ENCODE measurements at regions not wholly inside any gene's neighbourhood (a gene's known extent, or its start where the extent isn't known, plus 50 kb on each side); places are given as distances from the start of the nearest gene placed in this dataset.
"Not testable (repeated sequence)": the region's sequence is repeated elsewhere in the genome, so short reads cannot be mapped to it uniquely, and the experiment has no call there.

GRCh38 chr2:61675204-61675603 is 137.0 kb upstream of the XPO1 start:
- no peak overlapping the region for H3K27ac Mint-ChIP-seq
- peaks cover 7 to 25% (median 19%) of the 10 kb centered on the region in 3 donors for H3K9me3 Mint-ChIP-seq
- no peak overlapping the region for H3K4me3 Mint-ChIP-seq
- H3K4me1 Mint-ChIP-seq = peaks cover 11 to 17% (median 11%) of the 10 kb centered on the region in 3 donors
- H3K36me3 Mint-ChIP-seq = peaks cover 7% of the 10 kb centered on the region
- H3K27me3 Mint-ChIP-seq = no peaks in the 10 kb centered on the region

GRCh38 chr2:61671561-61672315 is 133.6 kb upstream of the XPO1 start:
- H3K36me3 Mint-ChIP-seq = peaks cover 7% of the 10 kb centered on the region
- peaks cover 1% of the 10 kb centered on the region for H3K27me3 Mint-ChIP-seq
- H3K9me3 Mint-ChIP-seq = peaks cover 7 to 25% (median 16%) of the 10 kb centered on the region in 3 donors
- no peak overlapping the region for H3K27ac Mint-ChIP-seq
- peak overlapping the region in 1 of 4 donors; percentile 74 for H3K4me3 Mint-ChIP-seq
- peaks cover 11 to 17% (median 11%) of the 10 kb centered on the region in 3 donors for H3K4me1 Mint-ChIP-seq

DNA sequence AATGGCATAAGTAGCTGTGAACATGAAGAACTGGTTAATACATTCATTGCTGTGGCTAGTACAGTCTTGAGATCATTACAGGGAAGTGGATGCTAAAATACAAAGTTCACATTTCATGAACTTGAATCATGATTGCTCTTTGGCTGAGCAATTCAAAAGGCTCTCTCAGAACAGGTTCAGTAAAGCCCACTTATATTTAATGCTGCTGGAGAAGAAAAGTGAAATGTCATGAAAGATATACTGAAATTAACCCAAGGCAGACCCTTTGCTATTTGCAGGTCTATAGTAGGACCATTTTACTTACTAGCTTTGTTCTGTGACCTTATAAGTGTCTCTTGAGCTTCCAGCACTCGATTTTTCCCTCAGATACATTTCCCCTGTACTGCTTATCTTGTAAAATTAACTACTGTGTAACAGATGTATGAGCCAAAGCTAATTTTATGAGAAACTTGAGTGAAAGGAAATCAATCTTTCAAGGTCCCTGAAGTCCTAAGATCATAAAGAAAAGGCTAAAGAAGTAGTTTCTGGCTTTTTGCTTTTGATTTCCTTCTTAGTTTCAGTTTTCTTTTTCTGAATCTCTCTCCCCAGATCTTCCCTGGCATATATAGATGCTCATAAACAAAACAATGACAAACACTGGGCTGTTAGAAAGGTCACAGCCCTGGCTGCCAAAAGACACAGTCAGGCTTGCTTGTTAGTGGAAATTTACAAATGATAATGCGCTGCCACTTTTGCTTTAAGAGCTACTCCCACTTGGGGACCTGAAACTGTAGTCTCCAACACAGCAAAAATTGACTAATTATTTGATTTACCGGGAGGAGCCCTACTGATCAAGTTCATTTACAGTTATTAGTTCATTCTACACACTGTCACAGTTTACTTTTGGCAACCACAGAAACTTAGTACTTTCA is 132.7 kb upstream of the XPO1 start:
- H3K9me3 Mint-ChIP-seq = peaks cover 6 to 19% (median 13%) of the 10 kb centered on the region in 3 donors
- peak overlapping the region in 3 of 4 donors; percentile 69 to 90 (median 74) for H3K4me3 Mint-ChIP-seq
- H3K4me1 Mint-ChIP-seq = peaks cover 11 to 17% (median 11%) of the 10 kb centered on the region in 3 donors
- peaks cover 1% of the 10 kb centered on the region for H3K27me3 Mint-ChIP-seq
- peaks cover 5% of the 10 kb centered on the region for H3K36me3 Mint-ChIP-seq
- H3K27ac Mint-ChIP-seq = peak overlapping the region in 2 of 3 donors; percentile 70 to 80

DNA sequence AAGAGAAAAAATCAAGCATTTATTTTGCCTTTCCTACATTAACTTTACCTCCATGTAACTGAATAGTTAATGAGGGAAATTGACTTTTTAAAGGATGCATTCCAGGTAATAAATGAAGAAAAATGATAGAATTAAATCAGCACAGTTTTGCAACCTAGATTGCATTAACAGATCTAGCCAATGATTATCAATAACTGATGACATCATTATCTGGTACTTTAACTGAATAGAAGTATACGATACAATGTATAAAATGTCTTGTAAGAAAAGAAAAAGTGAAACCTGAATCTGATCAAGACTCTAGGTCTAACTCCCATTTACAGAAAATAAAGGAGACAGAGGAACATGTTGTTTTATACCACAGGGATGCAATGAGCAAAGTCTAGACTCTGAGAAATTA is 126.0 kb upstream of the XPO1 start:
- Mint-ChIP-seq H3K4me3 (no peak overlapping the region), H3K27ac (no peak overlapping the region), H3K9me3 (no peaks in the 10 kb centered on the region), H3K36me3 (no peaks in the 10 kb centered on the region), H3K27me3 (peaks cover 1% of the 10 kb centered on the region), H3K4me1 (peaks cover 0 to 4% (median 0%) of the 10 kb centered on the region in 3 donors)

- Mint-ChIP-seq H3K27me3 (peaks cover 1% of the 10 kb centered on the region), H3K4me1 (peaks cover 0 to 4% (median 0%) of the 10 kb centered on the region in 3 donors), H3K27ac (no peak overlapping the region), H3K36me3 (no peaks in the 10 kb centered on the region), H3K9me3 (no peaks in the 10 kb centered on the region), H3K4me3 (peak overlapping the region in 1 of 4 donors; percentile 42)
These were observed 124.8 kb upstream of the XPO1 start for GRCh38 chr2:61662990-61663389.

DNA sequence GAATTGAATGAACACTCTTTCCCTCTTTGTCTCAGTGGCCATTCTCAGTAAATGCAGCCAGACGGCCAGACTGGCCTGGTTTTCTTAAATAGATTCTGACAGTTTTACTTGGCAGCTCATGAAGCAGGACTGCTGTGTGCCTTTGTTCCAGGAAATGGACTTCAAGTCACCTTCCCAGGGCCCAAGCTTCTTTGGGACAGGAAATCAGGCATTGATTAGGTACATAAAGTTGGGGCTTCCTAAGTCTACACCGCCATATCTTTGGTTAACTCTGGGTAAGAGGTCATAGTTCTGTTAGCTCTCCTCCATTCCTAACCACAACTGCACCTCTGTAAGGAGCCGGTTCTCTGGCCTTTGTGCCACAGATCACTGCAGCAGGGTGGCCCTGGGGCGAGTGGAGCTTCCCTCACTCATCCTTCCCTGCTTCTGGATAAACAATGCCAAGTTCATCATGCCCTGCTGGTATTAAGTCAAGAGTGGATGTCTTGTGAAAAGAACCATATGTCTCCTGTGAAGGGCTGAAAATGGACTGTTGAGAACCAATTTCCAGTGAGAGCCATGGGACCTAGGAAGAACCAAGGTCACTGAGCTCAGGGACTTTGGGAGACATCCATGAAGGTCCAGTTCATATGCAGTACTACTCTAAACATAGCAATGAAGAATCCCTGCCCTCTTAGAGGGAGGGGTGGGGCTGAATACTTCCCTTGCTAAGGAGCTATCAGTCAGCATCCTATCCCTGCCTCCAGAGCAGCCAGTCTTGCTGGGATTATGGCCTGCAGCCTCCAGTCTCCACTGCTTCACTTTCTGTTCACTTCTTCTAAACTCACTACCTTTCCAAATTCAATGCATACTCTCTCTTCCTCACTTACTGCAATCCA is 122.6 kb upstream of the XPO1 start:
- H3K27ac Mint-ChIP-seq = no peak overlapping the region
- H3K4me1 Mint-ChIP-seq = peaks cover 0 to 4% (median 0%) of the 10 kb centered on the region in 3 donors
- no peaks in the 10 kb centered on the region for H3K9me3 Mint-ChIP-seq
- H3K27me3 Mint-ChIP-seq = no peaks in the 10 kb centered on the region
- no peak overlapping the region for H3K4me3 Mint-ChIP-seq
- H3K36me3 Mint-ChIP-seq = no peaks in the 10 kb centered on the region

- H3K27me3 Mint-ChIP-seq = no peaks in the 10 kb centered on the region
- H3K4me1 Mint-ChIP-seq = peaks cover 0 to 4% (median 0%) of the 10 kb centered on the region in 3 donors
- H3K36me3 Mint-ChIP-seq = peaks cover 2% of the 10 kb centered on the region
- no peak overlapping the region for H3K27ac Mint-ChIP-seq
- no peak overlapping the region for H3K4me3 Mint-ChIP-seq
- no peaks in the 10 kb centered on the region for H3K9me3 Mint-ChIP-seq
These were observed 121.0 kb upstream of the XPO1 start for GRCh38 chr2:61658841-61659780.

DNA sequence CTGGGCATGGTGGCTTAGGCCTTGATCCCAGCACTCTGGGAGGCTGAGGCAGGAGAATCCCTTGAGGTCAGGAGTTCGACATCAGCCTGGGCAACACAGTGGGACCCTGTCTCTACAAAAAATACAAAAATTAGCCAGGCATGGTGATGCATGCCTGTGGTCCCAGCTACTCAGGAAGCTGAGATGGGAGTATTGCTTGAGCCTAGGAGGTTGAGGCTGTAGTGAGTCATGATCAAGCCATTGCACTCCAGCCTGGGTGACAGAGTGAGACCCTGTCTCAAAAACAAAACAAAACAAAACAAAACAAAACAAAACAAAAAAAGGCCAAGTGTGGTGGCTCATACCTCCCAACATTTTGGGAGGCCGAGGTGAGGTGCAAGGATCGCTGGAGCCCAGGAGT is 111.8 kb upstream of the XPO1 start:
- not testable (repeated sequence) for H3K27me3 Mint-ChIP-seq, H3K27ac Mint-ChIP-seq, H3K9me3 Mint-ChIP-seq, H3K4me1 Mint-ChIP-seq, H3K36me3 Mint-ChIP-seq
- peak overlapping the region in 1 of 4 donors; percentile 60 for H3K4me3 Mint-ChIP-seq

- Mint-ChIP-seq H3K9me3 (peaks cover 0 to 4% (median 1%) of the 10 kb centered on the region in 3 donors), H3K4me3 (no peak overlapping the region), H3K27ac (no peak overlapping the region), H3K36me3 (peaks cover under 1% of the 10 kb centered on the region), H3K27me3 (no peaks in the 10 kb centered on the region), H3K4me1 (no peaks in the 10 kb centered on the region)
These were observed 110.9 kb upstream of the XPO1 start for GRCh38 chr2:61649021-61649420.

DNA sequence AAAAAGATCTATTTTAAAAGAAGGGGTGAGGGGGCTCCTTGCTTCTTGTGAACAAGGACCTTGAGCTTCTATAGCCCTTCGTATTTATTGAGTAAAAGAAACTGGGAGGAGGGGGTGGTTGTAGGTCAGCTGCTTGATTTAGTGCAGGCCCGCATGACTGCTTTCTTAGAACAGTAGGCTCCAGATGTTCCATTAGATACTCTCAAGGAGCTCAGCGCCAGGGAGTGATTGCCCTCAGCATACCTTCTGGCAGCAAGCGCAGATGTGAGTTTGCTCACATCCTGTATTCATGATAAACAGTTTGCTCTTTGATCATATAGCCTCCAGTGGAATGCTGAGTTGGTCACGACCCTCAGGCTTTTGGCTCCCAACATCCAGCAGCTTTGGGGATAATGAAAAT is 108.9 kb upstream of the XPO1 start:
- peaks cover 0 to 4% (median 1%) of the 10 kb centered on the region in 3 donors for H3K9me3 Mint-ChIP-seq
- H3K27ac Mint-ChIP-seq = no peak overlapping the region
- no peaks in the 10 kb centered on the region for H3K36me3 Mint-ChIP-seq
- H3K4me3 Mint-ChIP-seq = no peak overlapping the region
- H3K27me3 Mint-ChIP-seq = no peaks in the 10 kb centered on the region
- no peaks in the 10 kb centered on the region for H3K4me1 Mint-ChIP-seq

DNA sequence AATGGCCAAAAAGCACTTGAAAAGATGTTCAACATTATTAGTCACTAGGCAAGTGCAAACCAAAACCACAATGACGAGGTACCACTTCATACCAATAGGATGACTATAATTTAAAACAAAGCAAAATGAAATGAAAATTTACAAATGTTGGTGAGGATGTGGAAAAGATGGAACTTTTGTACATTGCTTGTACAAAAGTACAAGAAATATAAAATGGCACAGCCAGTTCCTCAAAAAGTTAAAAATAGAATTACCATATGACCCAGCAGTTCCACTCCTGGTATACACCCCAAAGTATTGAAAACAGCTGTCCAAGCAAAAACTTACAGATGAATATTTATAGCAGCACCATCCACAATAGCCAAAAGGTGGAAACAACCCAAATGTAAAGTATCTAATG is 107.8 kb upstream of the XPO1 start:
- Mint-ChIP-seq H3K27me3 (no peaks in the 10 kb centered on the region), H3K4me1 (peaks cover 0 to 1% (median 0%) of the 10 kb centered on the region in 3 donors), H3K27ac (peak overlapping the region in 1 of 3 donors; percentile 33), H3K4me3 (no peak overlapping the region), H3K36me3 (no peaks in the 10 kb centered on the region), H3K9me3 (peaks cover 0 to 4% (median 1%) of the 10 kb centered on the region in 3 donors)

DNA sequence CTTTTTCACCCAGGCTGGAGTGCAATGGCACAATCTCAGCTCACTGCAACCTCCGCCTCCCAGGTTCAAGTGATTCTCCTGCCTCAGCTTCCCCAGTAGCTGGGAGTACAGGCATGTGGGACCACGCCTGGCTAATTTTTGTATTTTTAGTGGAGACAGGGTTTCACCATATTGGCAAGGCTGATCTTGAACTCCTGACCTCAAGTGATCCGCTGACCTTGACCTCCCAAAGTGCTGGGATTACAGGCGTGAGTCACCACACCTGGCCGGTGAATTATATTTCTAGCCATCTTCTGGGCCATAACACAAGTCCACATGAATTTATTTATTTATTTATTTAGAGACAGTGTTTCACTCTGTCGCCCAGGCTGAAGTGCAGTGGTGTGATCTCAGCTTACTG is 105.0 kb upstream of the XPO1 start:
- H3K4me1 Mint-ChIP-seq = peaks cover 5 to 12% (median 9%) of the 10 kb centered on the region in 3 donors
- not testable (repeated sequence) for H3K36me3 Mint-ChIP-seq, H3K9me3 Mint-ChIP-seq, H3K27me3 Mint-ChIP-seq, H3K4me3 Mint-ChIP-seq, H3K27ac Mint-ChIP-seq

GRCh38 chr2:61640406-61640805 is 102.2 kb upstream of the XPO1 start:
- H3K27ac Mint-ChIP-seq = peak overlapping the region in 1 of 3 donors; percentile 1
- H3K27me3 Mint-ChIP-seq = no peaks in the 10 kb centered on the region
- H3K4me1 Mint-ChIP-seq = peaks cover 5 to 15% (median 9%) of the 10 kb centered on the region in 3 donors
- no peaks in the 10 kb centered on the region for H3K36me3 Mint-ChIP-seq
- no peak overlapping the region for H3K4me3 Mint-ChIP-seq
- H3K9me3 Mint-ChIP-seq = no peaks in the 10 kb centered on the region

GRCh38 chr2:61639721-61640120 is 101.6 kb upstream of the XPO1 start:
- Mint-ChIP-seq H3K27ac (no peak overlapping the region), H3K4me1 (peaks cover 5 to 15% (median 9%) of the 10 kb centered on the region in 3 donors), H3K36me3 (no peaks in the 10 kb centered on the region), H3K4me3 (no peak overlapping the region), H3K27me3 (no peaks in the 10 kb centered on the region), H3K9me3 (no peaks in the 10 kb centered on the region)

All from IgD-negative memory B cell (primary cell).